GM12878 (cell line): ENCODE measurements at regions not wholly inside any gene's neighbourhood (a gene's known extent, or its start where the extent isn't known, plus 50 kb on each side); places are given as distances from the start of the nearest gene placed in this dataset.

Experiments used
- EP300 ChIP-seq, 2 experiments: fragments of 150-350 bp in 1 of 2; IDR thresholded peaks; 2 replicates each; pipeline ENCODE4 v1.6.1; 2011 to 2012; ENCODE audit warnings: low read depth in 2 of 2, low read length in 2 of 2, borderline replicate concordance in 1 of 2, improper control_type of control experiment in 1 of 2, inconsistent platforms in 1 of 2; ENCODE audit not compliant: control insufficient read depth in 1 of 2
- ZNF207 ChIP-seq: fragments of 450-650 bp; IDR thresholded peaks from 2 replicates; pipeline ENCODE4 v1.6.1; 2014; ENCODE audit warnings: antibody characterized with exemption, mild to moderate bottlenecking, borderline replicate concordance

DNA sequence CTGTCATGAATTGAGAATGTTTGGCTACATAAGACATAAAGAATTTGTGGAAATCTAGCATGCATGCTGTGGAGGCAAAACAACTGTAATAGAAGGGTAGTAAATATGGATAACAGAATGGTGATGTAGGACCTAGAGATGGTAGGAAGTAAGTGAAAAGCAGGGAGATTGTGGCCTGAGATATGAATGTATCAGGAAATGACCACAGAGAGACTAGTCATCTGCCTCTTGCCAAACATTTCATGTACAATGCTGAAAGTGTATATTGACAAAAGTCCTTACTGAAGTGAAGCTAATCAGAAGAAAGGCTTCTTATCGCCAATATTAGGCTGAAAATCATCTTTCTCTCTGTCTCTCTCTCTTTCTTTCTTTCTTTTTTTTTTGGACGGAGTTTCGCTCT, 873.1 kb upstream of the CTNND2 start:
- TF ChIP-seq ZNF207 = no peak
- TF ChIP-seq EP300 (IDR thresholded peaks at IDR 0.05; ENCODE audit: borderline replicate concordance in 1 of 2, control insufficient read depth in 1 of 2, low read depth in 2 of 2, low read length in 2 of 2) = no peak
